ENCODE measurements at regions not wholly inside any gene's neighbourhood (a gene's known extent, or its start where the extent isn't known, plus 50 kb on each side); places are given as distances from the start of the nearest gene placed in this dataset.
A peak's percentile ranks its signal among the peaks of the same experiment; 100 is the strongest.

DNA sequence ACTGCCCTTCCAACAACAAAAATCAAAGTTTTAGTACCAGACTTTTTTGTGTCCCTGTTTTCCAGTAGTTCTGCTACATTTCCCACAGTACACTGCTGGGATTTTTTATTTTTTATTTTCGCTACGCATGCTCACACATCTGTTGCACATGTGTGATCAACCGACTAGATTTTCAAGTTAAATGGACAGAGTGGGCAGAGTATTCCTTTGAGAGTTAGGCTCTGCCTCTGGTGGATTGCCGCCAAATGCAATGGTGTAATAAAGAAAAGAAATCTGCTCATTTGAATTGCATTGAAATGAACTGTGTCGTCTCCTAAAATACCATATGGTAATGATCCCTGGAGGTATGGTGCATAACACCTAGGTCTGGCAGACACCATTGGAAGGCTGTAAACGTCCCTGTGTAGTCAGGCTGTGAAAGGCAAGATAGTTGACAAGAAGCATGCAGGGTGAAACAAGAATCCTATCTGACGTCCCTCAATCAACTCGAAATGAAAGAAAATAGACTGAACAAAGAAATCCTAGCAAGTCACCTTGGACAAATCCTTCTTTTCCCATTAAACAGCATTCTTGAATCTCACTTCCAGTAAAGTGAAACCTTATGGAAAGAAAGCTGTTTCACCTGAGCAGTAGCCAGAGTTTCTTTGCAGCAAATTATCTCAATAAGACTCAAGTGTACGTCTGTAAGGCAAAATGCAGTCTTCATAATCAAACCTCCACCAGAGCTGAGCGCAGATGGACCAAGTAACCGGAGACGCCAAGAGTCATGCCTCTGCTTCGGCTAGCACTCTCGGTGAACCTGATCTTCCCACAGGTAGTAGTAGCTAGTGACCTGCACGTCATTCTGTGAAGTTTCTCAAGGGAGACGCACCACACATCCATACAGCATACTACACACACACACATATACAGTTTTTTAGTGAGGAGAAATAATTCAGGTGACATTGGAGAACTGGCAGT, 357.3 kb downstream of the CRPPA start:
- H2AFZ ChIP-seq (replicated peaks; ENCODE audit: low read length, poor library complexity) = no peak overlapping the region
- TF ChIP-seq RFX5 (IDR thresholded peaks at IDR 0.05; ENCODE audit: low read depth, low read length) (no peak), CHD1 (IDR thresholded peaks at IDR 0.05; ENCODE audit: low read depth, low read length) (no peak)
- H2AK9ac ChIP-seq (replicated peaks; ENCODE audit: low read depth, low read length, poor library complexity) = no peak overlapping the region
- no peak overlapping the region for H3K23ac ChIP-seq (ENCODE audit: low read depth, low read length)
- DNase-seq (no peak), ATAC-seq (ENCODE audit: low read depth) (no peak)
- no peak overlapping the region for H3K27ac ChIP-seq (ENCODE audit: insufficient read depth, low read length)
- H3K9me3 ChIP-seq (ENCODE audit: control insufficient read depth, insufficient read depth, low read length) = no peaks in the 10 kb centered on the region
- no peak overlapping the region for H3K4ac ChIP-seq (ENCODE audit: low read depth, low read length)
- H4K20me1 ChIP-seq (ENCODE audit: insufficient read depth, low read length) = no peaks in the 10 kb centered on the region
- no peak overlapping the region for H2BK15ac ChIP-seq (ENCODE audit: low read depth, low read length)
- H3K9ac ChIP-seq (ENCODE audit: low read depth, low read length) = no peak overlapping the region
- H3K14ac ChIP-seq (replicated peaks; ENCODE audit: low read depth, low read length) = no peak overlapping the region
- H2BK5ac ChIP-seq (ENCODE audit: low read depth, low read length, poor library complexity, severe bottlenecking) = no peak overlapping the region
- no peak overlapping the region for H4K5ac ChIP-seq (ENCODE audit: low read depth, low read length)
- dilution Hi-C loops (cut with HindIII; ENCODE audit: low sequenced_read_pairs, unreplicated experiment) (no loop called here), intact Hi-C loops (cut with micrococcal nuclease) (no loop called here), in situ Hi-C loops (cut with MboI; ENCODE audit: low sequenced_read_pairs) (loop anchor here (5.0 kb wide), 1 partner anchor 752 kb away; no protein-coding TSS in a partner anchor)
- no peak overlapping the region for H3K4me3 ChIP-seq (ENCODE audit: insufficient read depth, low read depth, low read length)
- BruUV-seq (replicated peaks) = no TSS peak
- H3K9me1 ChIP-seq (ENCODE audit: insufficient read depth, low read length) = peaks cover 3% of the 10 kb centered on the region; the same call in 1 of the 2 replicates
- H2BK20ac ChIP-seq (ENCODE audit: low read depth, low read length) = no peak overlapping the region
- no peak overlapping the region for H4K91ac ChIP-seq (ENCODE audit: insufficient read depth, low read depth, low read length)
- POLR2A ChIA-PET (ENCODE audit: unreplicated experiment) = no interaction called here
- H4K8ac ChIP-seq (ENCODE audit: low read depth in 2 of 2, low read length in 2 of 2) = no peak overlapping the region
- H2AK5ac ChIP-seq (ENCODE audit: low read depth, low read length) = peak overlapping the region; percentile 35; the same call in 1 of the 2 replicates
- CTCF ChIA-PET = no interaction called here
- H3K18ac ChIP-seq (ENCODE audit: low read depth, low read length) = no peak overlapping the region
- H3K36me3 ChIP-seq (ENCODE audit: control insufficient read depth, insufficient read depth, low read length) = no peaks in the 10 kb centered on the region
- no peaks in the 10 kb centered on the region for H3K27me3 ChIP-seq (ENCODE audit: control insufficient read depth, insufficient read depth, low read length)
- H2BK120ac ChIP-seq (ENCODE audit: low read depth, low read length) = 0 out of 2 replicates have a peak overlapping the region, but pooled peaks have one; percentile 5
- no peak overlapping the region for H3K4me2 ChIP-seq (ENCODE audit: low read depth, low read length)
- H3K4me1 ChIP-seq (ENCODE audit: control insufficient read depth, insufficient read depth, low read length) = peaks cover 11% of the 10 kb centered on the region
- H3K56ac ChIP-seq (ENCODE audit: extremely low read depth, insufficient read depth, low read length) = no peak overlapping the region
- 80% methylated on average over 3 of the region's 16 CpGs; no CpG with 5 or more reads in 1 of the 2 experiments for WGBS, 2 experiments (ENCODE audit: extremely low coverage in 2 of 2, insufficient read length in 1 of 2)
- no peaks in the 10 kb centered on the region for H3K79me1 ChIP-seq (ENCODE audit: low read depth in 1 of 2, low read length in 2 of 2)
